Stimulated activated CD4-positive, alpha-beta T cell treated with anti-CD3 and anti-CD28 coated beads, Interleukin-4, amount 100 ng/mL, for 24 hours (primary cell): ENCODE measurements at regions not wholly inside any gene's neighbourhood (a gene's known extent, or its start where the extent isn't known, plus 50 kb on each side); places are given as distances from the start of the nearest gene placed in this dataset.
"Not testable (repeated sequence)": the region's sequence is repeated elsewhere in the genome, so short reads cannot be mapped to it uniquely, and the experiment has no call there.

ENCODE experiments used
- DNase-seq: peaks from one replicate; pipeline ENCODE4 v3.0.0-alpha.2; 2020

DNA sequence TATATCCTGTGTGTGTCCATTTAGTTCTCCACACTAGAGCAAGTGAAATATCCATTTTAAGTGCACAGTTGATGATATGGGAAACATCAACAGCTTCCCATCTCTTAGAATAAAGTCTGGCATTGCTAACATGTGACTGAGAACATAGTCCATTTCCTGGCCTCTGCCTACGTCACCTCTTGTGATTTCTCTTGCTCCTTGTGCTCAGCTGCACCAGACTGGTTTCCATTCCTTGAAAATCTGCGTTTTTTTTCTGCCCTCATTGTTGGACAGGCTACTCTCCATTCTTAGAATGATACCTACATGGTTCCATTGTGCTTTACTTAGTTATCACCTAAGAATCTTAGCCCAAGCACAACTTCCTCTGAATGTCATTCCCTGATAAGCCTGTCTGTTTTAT, 851.2 kb upstream of the ID2 start:
- no peak for DNase-seq

DNA sequence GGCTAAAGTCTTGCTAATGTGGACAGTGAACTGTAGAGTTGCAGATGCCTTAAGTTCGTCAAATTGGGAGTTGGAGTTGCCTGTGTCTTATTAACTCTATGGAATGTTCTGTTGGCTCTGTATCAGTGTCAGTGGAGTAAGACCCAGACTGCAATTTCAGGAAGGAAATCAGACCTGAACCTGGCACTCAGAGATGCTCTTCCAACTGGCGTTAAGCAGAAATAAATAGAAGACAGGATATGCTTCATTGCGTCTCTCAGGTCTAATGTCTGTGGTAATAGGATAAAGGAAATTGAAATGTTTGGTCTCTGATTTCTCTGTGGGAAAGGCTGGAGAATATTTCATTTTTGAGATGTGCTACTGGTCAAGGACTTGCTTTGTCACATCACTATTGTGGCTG, 846.7 kb upstream of the ID2 start:
- no peak for DNase-seq

DNA sequence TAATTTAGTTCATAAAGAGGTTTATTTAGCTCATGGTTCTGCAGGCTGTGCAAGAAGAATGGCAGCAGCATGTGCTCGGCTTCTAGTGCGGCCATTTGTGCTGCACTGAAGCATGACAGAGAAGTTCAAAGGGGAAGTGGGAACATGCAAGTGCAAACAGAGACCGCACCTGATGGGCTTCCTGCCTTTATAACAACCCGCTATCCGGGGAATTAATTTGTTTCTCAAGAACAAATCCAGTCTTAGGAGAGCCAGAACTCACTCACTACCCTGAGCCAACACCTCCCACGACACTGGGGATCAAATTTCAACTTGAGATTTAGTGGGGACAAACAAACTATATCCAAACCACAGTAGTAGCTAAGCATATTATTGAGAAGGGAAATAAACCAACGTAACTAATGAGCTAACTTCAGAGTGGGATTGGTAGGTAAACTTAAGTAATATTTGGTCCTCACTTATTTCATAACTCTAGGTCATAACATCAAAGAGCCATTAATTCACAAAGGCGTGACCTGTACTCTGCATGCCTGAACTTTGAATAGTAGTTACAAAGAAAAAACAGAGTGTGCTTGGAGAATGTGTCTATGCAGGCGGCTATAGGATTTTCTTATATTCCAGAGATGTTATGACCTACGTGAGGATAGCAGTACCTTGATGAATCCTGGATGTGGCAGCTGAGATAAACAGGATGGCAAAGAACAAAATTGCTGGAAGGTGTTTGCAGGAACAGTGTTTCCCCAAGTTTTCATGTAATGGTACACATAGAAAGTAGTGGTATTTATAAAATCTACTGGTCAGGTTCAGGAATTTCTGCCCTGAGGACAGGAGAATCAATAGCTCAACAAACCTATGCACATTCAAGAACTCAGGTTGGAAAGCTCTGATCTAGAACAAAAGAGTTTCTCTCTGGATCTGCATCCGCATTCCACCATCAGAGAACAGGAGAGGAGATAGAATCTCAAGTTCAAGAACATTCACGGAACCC, 845.9 kb upstream of the ID2 start:
- DNase-seq = no peak

DNA sequence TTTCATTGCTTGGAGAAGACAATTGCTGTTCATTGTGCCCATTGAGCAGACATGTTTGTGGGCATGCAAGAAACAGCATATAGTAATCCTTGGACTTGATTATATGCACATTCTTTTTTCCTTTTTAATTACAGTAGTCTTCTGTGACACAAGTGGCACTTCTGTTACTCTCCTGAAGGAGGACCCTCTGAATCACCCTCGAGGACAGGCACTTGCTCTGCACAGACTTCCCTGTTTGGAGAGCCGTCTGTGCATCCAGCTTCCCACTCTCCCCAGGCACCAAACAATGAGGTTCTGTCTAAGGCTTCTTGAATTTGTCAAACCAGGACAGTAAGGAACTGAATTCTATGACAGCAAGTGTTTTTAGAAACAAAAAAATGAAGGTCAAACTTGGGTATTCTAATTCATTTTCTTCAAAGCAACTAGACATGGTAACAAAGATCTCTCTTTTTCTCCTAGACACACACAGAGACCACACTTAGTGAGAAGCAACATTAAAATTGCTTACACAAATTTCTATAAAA, 844.6 kb upstream of the ID2 start:
- DNase-seq = no peak

DNA sequence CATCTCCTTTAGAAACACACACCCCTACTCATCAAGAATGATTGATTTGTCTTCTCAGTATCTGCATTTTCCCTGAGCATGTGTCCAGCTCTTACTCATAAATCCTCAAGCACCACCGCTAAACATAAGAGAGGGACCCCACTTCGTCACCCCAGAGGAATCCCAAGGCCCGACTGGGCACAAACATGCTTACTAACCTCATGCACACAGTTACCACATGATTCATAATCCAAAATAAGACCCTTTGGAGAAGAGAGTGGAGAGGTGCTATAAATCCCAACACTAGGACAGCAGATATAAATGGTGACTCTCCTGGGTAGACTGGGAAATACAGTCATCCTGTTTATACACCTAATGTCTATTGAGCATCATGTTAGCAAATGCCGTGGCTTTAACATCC, 843.2 kb upstream of the ID2 start:
- DNase-seq = no peak

DNA sequence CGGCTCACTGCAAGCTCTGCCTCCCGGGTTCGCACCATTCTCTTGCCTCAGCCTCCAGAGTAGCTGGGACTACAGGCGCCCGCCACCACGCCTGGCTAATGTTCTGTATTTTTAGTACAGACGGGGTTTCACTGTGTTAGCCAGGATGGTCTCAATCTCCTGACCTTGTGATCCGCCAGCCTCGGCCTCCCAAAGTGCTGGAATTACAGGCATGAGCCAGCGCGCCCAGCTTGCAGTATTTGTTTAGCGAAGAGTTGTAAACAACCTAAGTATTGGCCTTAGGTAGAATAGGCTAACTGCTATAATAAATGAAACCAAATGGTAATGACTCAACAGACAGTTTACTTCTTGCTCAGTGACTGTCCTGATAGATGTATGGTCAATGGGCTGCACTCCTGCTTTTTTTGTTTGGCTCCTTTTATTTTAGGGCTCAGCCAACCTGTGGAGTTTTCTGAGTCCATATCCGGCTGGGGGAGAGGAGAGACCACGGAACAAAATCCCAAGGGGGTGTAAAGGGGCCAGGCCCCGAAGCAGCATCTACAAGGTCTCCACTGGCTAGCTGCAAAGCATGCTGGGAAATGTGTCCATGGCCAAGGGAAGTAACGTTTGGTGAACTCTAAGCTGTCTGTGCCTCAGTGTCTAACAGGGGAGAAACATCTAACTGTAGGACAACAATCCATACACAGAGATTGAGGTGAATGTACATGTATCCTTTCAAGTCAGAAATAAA, 841.0 kb upstream of the ID2 start:
- no peak for DNase-seq

DNA sequence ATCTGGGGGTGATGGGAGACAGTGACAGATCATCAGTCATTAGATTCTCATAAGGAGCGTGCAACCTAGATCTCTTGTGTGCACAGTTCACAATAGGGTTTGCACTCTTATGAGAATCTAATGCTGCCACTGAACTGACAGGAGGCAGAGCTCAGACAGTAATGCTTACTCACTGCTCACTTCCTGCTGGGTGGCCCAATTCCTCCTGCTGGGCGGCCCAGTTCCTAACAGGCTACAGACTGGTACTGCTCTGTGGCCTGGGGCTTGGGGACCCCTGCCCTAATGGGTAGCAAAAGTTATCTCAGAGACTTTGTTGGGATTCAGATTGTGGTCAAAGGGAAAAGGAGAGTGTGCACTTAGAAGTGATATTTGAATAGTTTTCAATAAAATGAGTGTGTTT, 840.1 kb upstream of the ID2 start:
- DNase-seq = no peak

DNA sequence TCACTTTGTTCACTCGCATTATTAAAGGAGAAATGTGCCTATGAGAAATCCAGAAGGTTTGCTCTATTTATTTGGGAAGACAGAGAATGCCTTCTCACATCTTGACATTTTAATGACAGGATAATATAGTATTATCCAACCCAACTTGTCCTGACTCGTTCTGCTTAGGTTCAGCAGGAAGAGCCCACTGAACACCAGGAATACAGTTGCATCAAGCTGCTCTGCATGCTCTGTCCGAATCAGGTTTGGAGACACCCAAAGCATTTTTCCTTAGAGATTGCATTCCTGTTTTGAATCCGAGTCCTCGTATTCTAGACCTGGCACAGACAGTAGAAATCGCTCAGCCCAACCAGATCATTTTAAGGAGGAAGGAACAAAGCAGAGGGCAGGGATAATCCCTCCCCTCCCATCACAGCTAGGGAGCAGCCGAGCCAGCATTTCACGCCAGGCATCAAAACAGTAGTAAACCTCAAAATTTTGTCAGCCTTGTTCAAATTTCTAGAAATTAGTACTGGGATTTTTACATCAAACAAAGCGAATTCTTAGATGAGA, 837.4 kb upstream of the ID2 start:
- DNase-seq = no peak

DNA sequence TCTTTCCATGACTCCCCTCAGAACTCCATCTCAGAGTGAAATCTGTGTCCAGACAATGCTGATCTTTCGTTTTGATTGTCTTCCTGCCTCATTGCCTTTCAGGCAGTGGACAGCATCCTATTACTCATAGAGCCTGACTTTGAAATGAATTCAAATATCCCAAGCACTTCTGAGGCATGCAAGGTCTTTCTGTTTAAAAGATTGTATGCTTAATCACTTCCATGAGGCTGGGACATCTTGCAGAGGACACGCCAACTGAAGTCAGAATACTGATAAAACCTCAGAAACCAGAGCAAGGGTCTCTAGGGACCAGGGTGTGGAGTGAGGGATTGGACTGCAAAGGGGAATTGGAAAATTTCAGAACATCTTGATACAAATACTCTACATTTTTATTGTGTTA, 836.5 kb upstream of the ID2 start:
- DNase-seq = no peak

DNA sequence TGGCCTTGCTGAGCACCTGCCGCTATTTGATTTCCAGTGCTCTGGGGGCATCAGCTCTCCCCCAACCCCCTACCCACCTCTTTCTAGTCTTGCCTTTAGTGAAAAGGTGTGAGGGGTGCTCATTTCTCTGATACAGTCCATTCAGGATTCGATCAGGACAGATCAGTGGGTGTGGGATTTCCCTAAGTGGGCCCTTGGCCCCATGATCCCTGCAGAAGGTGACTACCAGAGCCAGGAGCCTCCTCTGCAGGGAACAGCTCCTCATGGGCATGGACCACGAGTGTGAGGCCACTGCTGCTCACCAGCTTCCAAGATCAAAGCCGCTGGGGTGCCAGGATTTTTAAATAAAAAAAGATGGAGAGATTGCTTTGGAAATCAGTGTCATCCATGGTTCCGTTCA, 835.2 kb upstream of the ID2 start:
- DNase-seq = no peak

DNA sequence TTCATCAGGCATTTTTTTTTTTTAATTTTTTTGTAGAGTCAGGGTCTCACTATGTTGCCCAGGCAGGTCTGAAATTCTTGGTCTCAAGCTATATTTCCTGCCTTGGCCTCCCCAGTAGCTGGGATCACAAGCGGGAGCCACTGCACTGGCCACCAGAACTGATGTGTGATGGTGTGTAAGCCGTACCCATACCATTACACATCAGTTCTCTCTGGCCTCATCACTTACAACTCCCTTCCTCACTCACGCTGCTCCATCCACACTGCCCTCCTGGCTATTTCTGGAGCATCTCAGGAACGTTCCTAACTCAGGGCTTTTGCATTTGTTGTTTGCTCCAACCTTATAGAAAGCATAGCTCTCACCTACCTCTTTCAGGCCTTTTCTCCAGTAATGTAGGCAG, 834.5 kb upstream of the ID2 start:
- no peak for DNase-seq

DNA sequence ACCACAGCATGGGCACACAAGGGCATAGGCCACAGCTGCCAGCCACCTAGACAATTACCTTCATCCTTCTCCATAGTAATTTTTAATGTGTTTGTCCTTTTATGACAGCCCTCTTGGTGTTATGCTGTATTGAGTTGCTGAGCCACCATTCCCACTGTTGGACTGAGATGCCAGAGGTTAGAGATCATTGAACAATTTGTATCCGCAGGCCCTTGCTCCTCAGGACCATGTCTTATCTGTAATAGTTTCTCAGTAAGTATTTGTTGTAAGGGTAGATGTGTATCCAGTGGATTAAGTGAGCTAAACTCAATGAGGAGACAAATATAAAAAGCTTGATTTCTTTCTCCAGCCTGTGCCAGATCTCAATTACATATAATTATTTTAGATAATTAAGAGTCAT, 832.8 kb upstream of the ID2 start:
- no peak for DNase-seq

DNA sequence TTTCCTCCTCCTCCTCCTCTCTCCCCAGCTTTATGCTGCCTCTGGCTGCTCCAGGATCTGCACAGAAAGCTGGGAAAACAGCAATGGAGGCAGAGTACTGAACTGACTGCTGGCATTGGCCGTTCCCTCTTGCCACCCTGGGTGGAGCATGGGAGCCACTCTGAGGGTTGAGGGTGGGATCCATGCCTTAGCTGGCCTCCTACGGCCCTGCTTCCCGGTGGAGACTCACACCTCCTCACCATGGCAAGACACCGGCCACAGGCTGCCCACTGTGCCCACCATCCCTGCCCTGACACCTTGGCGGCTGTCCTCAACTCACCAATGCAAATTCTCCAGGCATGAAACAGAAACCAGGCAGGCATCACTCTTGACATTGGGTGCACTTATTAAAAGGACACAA, 832.3 kb upstream of the ID2 start:
- DNase-seq = no peak

DNA sequence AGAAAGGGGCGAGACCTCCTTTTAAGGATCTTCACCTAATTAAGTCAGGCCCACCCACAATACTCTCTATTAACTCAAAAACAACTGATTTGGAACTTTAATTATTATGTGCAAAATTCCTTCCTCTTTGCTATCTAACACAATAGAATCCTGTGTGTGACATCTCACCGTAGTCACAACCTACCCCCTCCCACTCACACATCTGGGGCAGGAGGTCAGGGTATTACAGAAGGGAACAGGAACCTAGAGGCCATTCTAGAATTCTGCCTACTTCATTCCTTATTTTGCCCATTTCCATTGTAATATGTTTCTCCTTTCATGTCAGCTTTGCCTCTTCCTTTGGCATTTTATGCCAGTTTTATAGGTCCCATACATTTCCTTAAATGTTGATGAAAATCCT, 829.3 kb upstream of the ID2 start:
- DNase-seq = no peak

DNA sequence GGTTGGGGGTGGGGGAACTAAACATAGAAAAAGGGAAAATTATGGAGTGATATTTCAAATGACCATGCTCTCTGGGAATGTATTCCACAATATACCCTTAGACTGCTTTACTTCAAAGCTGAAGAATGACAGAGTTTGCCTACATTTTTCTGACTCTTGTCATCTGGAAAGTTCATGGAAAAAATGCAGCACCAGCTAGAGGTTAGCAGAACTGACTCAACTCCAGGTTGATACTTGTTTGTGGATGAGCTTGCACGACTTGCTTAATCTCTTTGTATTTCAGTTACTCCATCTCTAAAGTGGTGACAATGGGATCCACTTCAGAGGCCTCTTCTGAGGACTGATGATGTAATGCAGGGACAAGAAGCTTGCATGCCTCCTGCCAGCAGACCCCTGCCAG, 824.0 kb upstream of the ID2 start:
- DNase-seq = no peak

DNA sequence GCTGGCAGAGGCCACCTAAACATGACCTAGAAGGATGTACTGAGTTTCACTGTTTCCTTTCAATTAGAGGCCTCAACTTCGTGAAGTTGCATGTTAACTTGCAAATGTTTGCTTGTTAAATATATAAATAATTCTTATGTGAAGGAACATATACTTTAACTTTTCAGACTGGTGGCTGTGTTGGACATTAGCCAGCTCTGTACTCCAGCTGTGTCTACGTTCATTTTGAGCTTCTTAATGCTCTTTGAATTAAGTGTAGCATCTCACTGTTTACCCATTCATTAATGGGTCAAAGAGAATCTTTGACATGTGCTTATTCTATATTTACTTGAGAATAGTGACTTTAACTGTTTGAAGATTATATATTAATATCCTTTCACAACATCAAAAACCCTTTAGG, 823.2 kb upstream of the ID2 start:
- no peak for DNase-seq

DNA sequence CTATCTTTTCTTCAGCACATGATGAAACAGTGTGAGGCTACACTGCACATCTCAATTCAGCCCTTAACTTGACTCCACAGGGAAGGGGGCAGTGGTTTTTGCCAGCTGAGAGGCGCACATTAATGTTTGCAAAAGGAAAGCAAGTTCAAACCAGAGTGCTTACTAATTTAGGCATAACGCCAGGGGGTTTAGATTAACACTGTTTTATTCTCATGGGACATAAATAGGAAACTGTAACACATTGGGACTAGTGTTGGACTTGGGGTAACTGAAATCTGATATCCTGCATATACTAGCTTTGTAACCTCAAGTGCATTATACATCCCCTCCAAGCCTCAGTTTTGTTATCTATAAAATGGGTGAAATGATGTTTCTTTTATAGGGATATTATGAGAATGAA, 821.2 kb upstream of the ID2 start:
- DNase-seq = no peak

DNA sequence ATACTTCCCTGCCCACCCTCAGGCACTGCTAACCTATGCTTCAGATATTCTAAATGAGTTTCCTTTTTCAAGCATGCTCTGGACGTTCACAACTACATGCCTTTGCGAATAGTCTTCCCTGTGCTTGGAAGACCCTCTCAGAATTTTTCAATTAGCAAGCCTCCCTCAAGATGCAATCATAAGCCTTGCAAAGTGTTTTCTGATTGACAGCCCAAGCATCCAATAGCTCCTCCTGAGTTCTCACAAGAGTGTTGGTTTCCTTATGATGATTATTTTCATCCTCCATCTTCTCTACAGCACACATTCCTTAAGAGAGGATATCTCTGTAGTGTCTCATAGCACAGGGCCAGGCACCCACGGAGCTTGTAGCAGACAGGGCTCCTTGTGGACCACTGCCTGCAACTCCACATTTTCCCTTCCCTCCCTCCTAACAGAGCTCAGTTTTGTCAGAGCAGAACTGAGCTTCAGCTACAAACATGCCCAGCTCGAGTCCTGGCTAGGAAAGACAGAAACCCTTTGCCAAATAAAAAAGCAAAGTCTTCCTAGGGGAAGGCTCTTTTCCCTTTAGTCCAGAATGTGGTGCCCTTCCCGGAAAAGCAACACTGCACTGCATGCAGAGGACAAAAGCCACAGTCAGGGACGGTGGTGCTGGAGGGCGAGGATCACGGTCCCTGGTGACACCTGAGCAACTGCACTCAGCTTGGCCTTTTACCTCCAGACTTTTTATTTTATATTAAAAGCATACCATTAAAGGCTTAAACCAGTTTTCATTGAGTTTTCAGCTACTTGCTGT, 819.8 kb upstream of the ID2 start:
- no peak for DNase-seq

DNA sequence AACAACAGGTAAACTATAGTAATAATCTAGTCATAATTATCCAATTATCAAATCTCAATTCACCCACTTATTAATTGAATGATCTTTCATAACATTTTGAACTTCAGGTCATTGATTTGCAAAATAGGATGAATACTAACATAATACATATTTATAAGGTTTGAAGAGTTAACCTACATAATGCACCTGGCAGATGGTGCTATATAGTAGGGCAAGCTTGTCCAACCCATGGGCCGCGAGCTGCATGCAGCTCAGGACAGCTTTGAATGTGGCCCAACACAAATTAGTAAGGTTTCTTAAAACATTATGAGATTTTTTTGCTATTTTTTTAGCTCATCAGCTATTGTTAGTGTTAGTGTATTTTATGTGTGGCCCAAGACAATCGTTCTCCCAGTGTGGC, 815.8 kb upstream of the ID2 start:
- DNase-seq = no peak

DNA sequence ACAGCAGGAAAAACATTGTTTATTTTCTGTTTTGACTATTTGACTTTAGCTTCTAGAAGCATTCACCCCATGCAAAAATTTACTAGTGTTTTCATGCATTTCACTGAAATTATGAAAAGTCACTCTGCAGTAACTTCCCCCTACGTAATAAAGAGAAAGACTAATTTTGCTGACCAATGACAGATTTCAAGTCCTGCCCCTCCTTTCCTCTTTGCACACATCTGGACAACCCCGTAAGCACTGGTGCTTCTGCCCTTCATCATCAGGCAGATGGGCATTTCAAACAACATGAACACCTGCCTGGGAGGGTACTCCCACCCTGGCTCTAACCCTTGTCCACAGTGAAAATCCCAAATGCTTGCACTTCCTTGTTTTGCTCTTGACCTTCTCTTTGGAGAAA, 815.0 kb upstream of the ID2 start:
- DNase-seq = no peak

DNA sequence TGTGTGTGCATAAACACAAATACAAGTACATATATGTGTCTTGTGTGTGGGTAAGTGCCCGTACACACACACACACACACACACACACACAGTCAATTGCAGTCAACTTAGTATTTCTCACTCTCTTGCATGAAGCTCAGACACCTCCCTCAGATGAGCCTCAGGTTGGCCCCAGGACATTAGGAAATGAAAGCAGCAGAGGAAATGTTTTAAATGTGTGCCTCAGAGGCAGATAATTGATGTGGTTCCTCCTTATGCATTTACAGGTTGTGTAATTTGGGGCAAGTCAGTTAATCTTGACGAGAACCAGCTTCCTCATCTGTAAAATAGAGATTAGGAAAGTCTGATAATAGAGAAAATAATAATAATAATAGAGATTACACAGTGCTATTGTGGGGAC, 814.0 kb upstream of the ID2 start:
- DNase-seq = no peak

DNA sequence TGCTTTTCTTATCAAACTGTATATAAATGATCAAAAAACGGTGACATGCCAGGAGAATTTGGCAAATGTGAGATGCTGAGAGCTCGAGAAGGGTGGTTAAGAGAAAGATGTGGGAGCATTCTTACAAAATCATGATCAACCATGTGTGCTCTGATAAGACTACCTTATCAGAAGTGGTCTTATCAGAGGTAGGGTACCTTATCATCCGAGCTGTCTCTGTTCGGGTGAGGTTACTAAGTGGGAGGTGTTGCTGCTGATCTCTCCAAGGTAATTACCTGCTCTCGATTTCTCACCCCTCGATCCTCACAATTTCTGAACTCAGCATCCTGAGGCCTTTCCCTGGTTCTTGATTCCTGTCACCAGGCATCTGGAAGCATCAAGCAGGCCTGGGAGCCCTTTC, 813.0 kb upstream of the ID2 start:
- DNase-seq = no peak

DNA sequence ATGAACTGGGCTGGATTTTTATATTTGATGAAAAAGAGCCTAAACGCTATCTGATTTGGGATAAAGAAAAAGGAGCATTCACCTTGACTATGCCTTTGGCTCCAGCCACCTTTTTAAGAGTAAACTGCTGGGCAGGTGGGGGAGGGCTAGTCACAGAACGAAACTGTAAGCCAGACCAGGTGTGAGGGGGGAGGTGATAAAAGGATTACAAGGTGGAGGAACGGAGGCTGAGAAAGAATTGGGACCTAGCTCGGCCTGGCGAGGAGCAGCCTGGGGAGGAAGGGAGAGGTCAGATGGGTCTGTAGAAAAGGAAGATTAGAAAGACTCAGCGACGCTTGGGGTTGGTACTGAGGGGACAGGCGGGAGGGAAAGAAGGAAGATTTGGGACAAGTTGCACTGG, 805.4 kb upstream of the ID2 start:
- DNase-seq = not testable (repeated sequence)
